WTC11 (cell line): ENCODE measurements at regions not wholly inside any gene's neighbourhood (a gene's known extent, or its start where the extent isn't known, plus 50 kb on each side); places are given as distances from the start of the nearest gene placed in this dataset.

ENCODE experiments used
- ATAC-seq: fragments of 200-7000 bp; cut with Tn5 transposase; 2 replicates; pipeline ENCODE4 v1.10.0; 2021; ENCODE audit warnings: mild to moderate bottlenecking, moderate library complexity
- CTCF ChIA-PET: fragments of 300-600 bp; sonication (Branson Sonifier 250); formaldehyde crosslinking; loops from one replicate; lab custom pipeline; 2021; ENCODE audit warnings: antibody characterized with exemption; lab: Charles Lee
- POLR2A ChIA-PET: fragments of 350-600 bp; sonication (Branson Sonifier 250); formaldehyde crosslinking; loops from one replicate; lab custom pipeline; 2021; ENCODE audit warnings: antibody characterized with exemption; lab: Charles Lee
- DNase-seq: peaks from one replicate; pipeline ENCODE4 v3.0.0; 2021; ENCODE audit warnings: low spot score
- H3K27ac Mint-ChIP-seq: 2 replicates; pipeline ENCODE4 v1.8.0; 2021; ENCODE audit warnings: mixed read lengths
- H3K27me3 Mint-ChIP-seq: 2 replicates; pipeline ENCODE4 v1.8.0; 2021; ENCODE audit warnings: low read depth, mild to moderate bottlenecking, moderate library complexity, mixed read lengths
- H3K36me3 Mint-ChIP-seq: 2 replicates; pipeline ENCODE4 v1.8.0; 2021; ENCODE audit warnings: mixed read lengths
- H3K4me1 Mint-ChIP-seq: 2 replicates; pipeline ENCODE4 v1.8.0; 2022; ENCODE audit warnings: mixed read lengths
- H3K4me3 Mint-ChIP-seq: 2 replicates; pipeline ENCODE4 v1.8.0; 2021; ENCODE audit warnings: mild to moderate bottlenecking, moderate library complexity, mixed read lengths
- H3K9me3 Mint-ChIP-seq: 2 replicates; pipeline ENCODE4 v1.8.0; 2021; ENCODE audit warnings: mixed read lengths
- ARID4B ChIP-seq: sonication (generic); formaldehyde crosslinking; IDR thresholded peaks from 2 replicates; pipeline ENCODE4 v1.8.0; 2023; ENCODE audit warnings: missing genetic modification reagents, mild to moderate bottlenecking, borderline replicate concordance
- ATF2 ChIP-seq: sonication (generic); formaldehyde crosslinking; IDR thresholded peaks from 2 replicates; pipeline ENCODE4 v1.8.1; 2022; ENCODE audit warnings: low read depth, missing genetic modification reagents, borderline replicate concordance
- CBFB ChIP-seq: sonication (generic); formaldehyde crosslinking; IDR thresholded peaks from 2 replicates; pipeline ENCODE4 v1.8.1; 2022; ENCODE audit warnings: mild to moderate bottlenecking, low read depth, missing genetic modification reagents
- E2F1 ChIP-seq: sonication (generic); formaldehyde crosslinking; IDR thresholded peaks from 2 replicates; pipeline ENCODE4 v1.8.0; 2022; ENCODE audit warnings: mild to moderate bottlenecking, missing genetic modification reagents
- EMX1 ChIP-seq: fragments of 250-450 bp; sonication (Bioruptor Pico); IDR thresholded peaks from 2 replicates; pipeline ENCODE4 v1.8.0; 2021; ENCODE audit warnings: mild to moderate bottlenecking
- FOXP1 ChIP-seq: sonication (generic); formaldehyde crosslinking; IDR thresholded peaks from 2 replicates; pipeline ENCODE4 v1.8.0; 2022; ENCODE audit warnings: missing genetic modification reagents, mild to moderate bottlenecking, moderate library complexity, borderline replicate concordance
- GRHL2 ChIP-seq: fragments of 250-450 bp; sonication (Bioruptor Pico); IDR thresholded peaks from 2 replicates; pipeline ENCODE4 v1.8.0; 2022; ENCODE audit warnings: mild to moderate bottlenecking, moderate library complexity; ENCODE audit not compliant: insufficient replicate concordance, severe bottlenecking
- HMGXB4 ChIP-seq: sonication (generic); formaldehyde crosslinking; IDR thresholded peaks from 2 replicates; pipeline ENCODE4 v1.8.1; 2023; ENCODE audit warnings: mild to moderate bottlenecking, moderate library complexity, missing genetic modification reagents
- IRF1 ChIP-seq: sonication (generic); formaldehyde crosslinking; IDR thresholded peaks from 2 replicates; pipeline ENCODE4 v1.8.0; 2023; ENCODE audit warnings: missing genetic modification reagents
- MAX ChIP-seq: sonication (generic); formaldehyde crosslinking; IDR thresholded peaks from 2 replicates; pipeline ENCODE4 v1.8.0; 2022; ENCODE audit warnings: mild to moderate bottlenecking, missing genetic modification reagents
- NFE2L1 ChIP-seq: sonication (generic); formaldehyde crosslinking; IDR thresholded peaks from 2 replicates; pipeline ENCODE4 v1.8.1; 2023; ENCODE audit warnings: missing genetic modification reagents
- NR1H2 ChIP-seq: sonication (generic); formaldehyde crosslinking; IDR thresholded peaks from 2 replicates; pipeline ENCODE4 v1.9.0; 2021; ENCODE audit warnings: mild to moderate bottlenecking, moderate library complexity, missing genetic modification reagents
- SMAD4 ChIP-seq: sonication (generic); formaldehyde crosslinking; IDR thresholded peaks from 2 replicates; pipeline ENCODE4 v1.8.0; 2022; ENCODE audit warnings: mild to moderate bottlenecking, missing genetic modification reagents
- TCF7 ChIP-seq: sonication (generic); formaldehyde crosslinking; IDR thresholded peaks from 2 replicates; pipeline ENCODE4 v1.8.0; 2022; ENCODE audit warnings: mild to moderate bottlenecking, low read depth, missing genetic modification reagents, moderate library complexity
- ZNF232 ChIP-seq: sonication (generic); formaldehyde crosslinking; IDR thresholded peaks from 2 replicates; pipeline ENCODE4 v1.8.0; 2022; ENCODE audit warnings: mild to moderate bottlenecking, missing genetic modification reagents
- ZNF416 ChIP-seq: fragments of 250-450 bp; sonication (Bioruptor Pico); IDR thresholded peaks from 2 replicates; pipeline ENCODE4 v1.9.0; 2021; ENCODE audit warnings: mild to moderate bottlenecking, inconsistent platforms
- ZNF423 ChIP-seq: fragments of 250-450 bp; sonication (Bioruptor Pico); IDR thresholded peaks from 2 replicates; pipeline ENCODE4 v2.1.2; 2022; ENCODE audit warnings: mild to moderate bottlenecking, moderate library complexity
- ZSCAN18 ChIP-seq: fragments of 250-450 bp; sonication (Bioruptor Pico); IDR thresholded peaks from 2 replicates; pipeline ENCODE4 v2.1.2; 2022; ENCODE audit warnings: mild to moderate bottlenecking, moderate library complexity

GRCh38 chr2:147789720-147790119 is 55.1 kb upstream of the ACVR2A start:
- POLR2A ChIA-PET: no interaction called here
- Mint-ChIP-seq H3K36me3 (no peaks in the 10 kb centered on the region), H3K27ac (no peak overlapping the region), H3K4me3 (no peak overlapping the region), H3K27me3 (no peaks in the 10 kb centered on the region), H3K4me1 (peaks cover 9% of the 10 kb centered on the region), H3K9me3 (no peaks in the 10 kb centered on the region)
- TF ChIP-seq EMX1 (CRISPR knock-in tag) (no peak), ZNF232 (CRISPR knock-in tag) (no peak), NR1H2 (CRISPR knock-in tag) (no peak), IRF1 (CRISPR knock-in tag) (no peak), NFE2L1 (CRISPR knock-in tag) (no peak), MAX (CRISPR knock-in tag) (no peak), CBFB (no peak), ATF2 (CRISPR knock-in tag) (no peak), ARID4B (CRISPR knock-in tag) (no peak), ZSCAN18 (CRISPR knock-in tag) (no peak), TCF7 (no peak)
- DNase-seq (no peak), ATAC-seq (no peak)
- CTCF ChIA-PET: interaction anchor here (1.0 kb wide), 1 partner anchor 121 kb away, joined by 3 read pairs; no protein-coding TSS in a partner anchor

- no peaks in the 10 kb centered on the region for H3K27me3 Mint-ChIP-seq
- H3K27ac Mint-ChIP-seq: no peak overlapping the region
- no peak for DNase-seq
- CTCF ChIA-PET: no interaction called here
- no peak for TF ChIP-seq EMX1 (CRISPR knock-in tag)
- TF ChIP-seq, all 79 proteins: peak for 0
- no peaks in the 10 kb centered on the region for H3K36me3 Mint-ChIP-seq
- no peaks in the 10 kb centered on the region for H3K9me3 Mint-ChIP-seq
- ATAC-seq: no peak
- POLR2A ChIA-PET: interaction anchor here (0.6 kb wide), 1 partner anchor 592 kb away, joined by 3 read pairs; no protein-coding TSS in a partner anchor
- no peak overlapping the region for H3K4me3 Mint-ChIP-seq
- H3K4me1 Mint-ChIP-seq: peaks cover 9% of the 10 kb centered on the region
Measured at GRCh38 chr2:147789287-147789686, 55.5 kb upstream of the ACVR2A start.

GRCh38 chr2:147782141-147782930 is 62.5 kb upstream of the ACVR2A start:
- ATAC-seq (no peak), DNase-seq (no peak)
- no peaks in the 10 kb centered on the region for H3K9me3 Mint-ChIP-seq
- POLR2A ChIA-PET: no interaction called here
- no peak overlapping the region for H3K4me3 Mint-ChIP-seq
- no peak overlapping the region for H3K27ac Mint-ChIP-seq
- H3K36me3 Mint-ChIP-seq: no peaks in the 10 kb centered on the region
- H3K27me3 Mint-ChIP-seq: no peaks in the 10 kb centered on the region
- H3K4me1 Mint-ChIP-seq: peaks cover 6% of the 10 kb centered on the region
- CTCF ChIA-PET: no interaction called here
- TF ChIP-seq FOXP1 (CRISPR knock-in tag): no peak
- no peak for TF ChIP-seq GRHL2 (CRISPR knock-in tag)
- TF ChIP-seq SMAD4: no peak
- no peak for TF ChIP-seq ZNF423
- no peak for TF ChIP-seq HMGXB4 (CRISPR knock-in tag)
- TF ChIP-seq ZNF416: no peak
- TF ChIP-seq E2F1: no peak
